Endothelial cell of umbilical vein (primary cell): ENCODE measurements at regions not wholly inside any gene's neighbourhood (a gene's known extent, or its start where the extent isn't known, plus 50 kb on each side); places are given as distances from the start of the nearest gene placed in this dataset.

Source experiments
- BruUV-seq: library from RNA; stranded (reverse); fragments of 400-500 nt; replicated peaks from 2 replicates; lab custom pipeline; 2021; lab: Mats Ljungman, UMichigan
- CTCF ChIA-PET: fragments of 300-600, 350-600 bp; sonication (Branson Sonifier 250); formaldehyde crosslinking; loops from one replicate; lab custom pipeline; 2021; ENCODE audit warnings: antibody characterized with exemption, inconsistent platforms; lab: Charles Lee
- POLR2A ChIA-PET: fragments of 300-600, 350-600 bp; sonication (Branson Sonifier 250); formaldehyde crosslinking; loops from one replicate; lab custom pipeline; 2021; ENCODE audit warnings: antibody characterized with exemption, inconsistent platforms; lab: Charles Lee
- DNase-seq: peaks from one replicate; pipeline ENCODE4 v3.0.0-alpha.2; 2011; ENCODE audit warnings: low read depth, low spot score
- FAIRE-seq: peaks from 2 replicates; lab custom pipeline; 2011; peaks lifted over from hg19 to GRCh38; lab: Jason Lieb, UNC
- H2AFZ ChIP-seq: 2 replicates; pipeline ENCODE4 v1.6.0; 2012; ENCODE audit warnings: low read depth, low read length, control low read depth, inconsistent platforms
- H3K27ac ChIP-seq: 2 replicates; pipeline ENCODE4 v1.5.1; 2011; ENCODE audit warnings: low read depth, mild to moderate bottlenecking, control low read depth, low read length, moderate library complexity; ENCODE audit not compliant: insufficient read depth
- H3K27me3 ChIP-seq, 2 experiments: 2 replicates each; pipeline versions ENCODE4 v1.6.0 to v1.6.1; 2011; ENCODE audit warnings: low read length in 2 of 2, mixed read lengths in 1 of 2; ENCODE audit not compliant: control insufficient read depth in 2 of 2, insufficient read depth in 2 of 2
- H3K36me3 ChIP-seq, 2 experiments: 2 replicates in 1 of 2; 3 replicates in 1 of 2; pipeline ENCODE4 v1.5.1; 2011; ENCODE audit warnings: low read length in 2 of 2, mild to moderate bottlenecking in 1 of 2, moderate library complexity in 1 of 2; ENCODE audit not compliant: control insufficient read depth in 2 of 2, insufficient read depth in 2 of 2; ENCODE audit errors: extremely low read depth in 1 of 2
- H3K4me1 ChIP-seq: 3 replicates; pipeline ENCODE4 v1.5.1; 2011; ENCODE audit warnings: mild to moderate bottlenecking, low read length; ENCODE audit not compliant: control insufficient read depth, insufficient read depth; ENCODE audit errors: extremely low read depth
- H3K4me2 ChIP-seq: 2 replicates; pipeline ENCODE4 v1.6.1; 2011; ENCODE audit warnings: low read length, control low read depth, mixed read lengths; ENCODE audit not compliant: insufficient read depth
- H3K4me3 ChIP-seq, 3 experiments: fragments of 200-600 bp in 1 of 3; sonication (generic), shearing (Covaris generic) in 1 of 3; replicated peaks in 1 of 3; 2 replicates each; pipeline ENCODE4 v1.5.1; 2011 to 2016; ENCODE audit warnings: control low read depth in 3 of 3, low read length in 3 of 3, mild to moderate bottlenecking in 2 of 3, inconsistent platforms in 1 of 3, low read depth in 1 of 3, moderate library complexity in 1 of 3; ENCODE audit not compliant: insufficient read depth in 1 of 3
- H3K79me2 ChIP-seq: 2 replicates; pipeline ENCODE4 v1.6.0; 2012; ENCODE audit warnings: low read length, inconsistent platforms; ENCODE audit not compliant: control insufficient read depth, insufficient read depth
- H3K9ac ChIP-seq: replicated peaks from 2 replicates; pipeline ENCODE3; 2011; ENCODE audit warnings: low read length, control low read depth; ENCODE audit not compliant: insufficient read depth; ENCODE audit errors: extremely low read depth
- H3K9me1 ChIP-seq: replicated peaks from 3 replicates; pipeline ENCODE4 v1.6.0; 2011; ENCODE audit warnings: mild to moderate bottlenecking, low read length; ENCODE audit not compliant: control insufficient read depth, insufficient read depth; ENCODE audit errors: extremely low read depth
- H3K9me3 ChIP-seq: replicated peaks from 2 replicates; pipeline ENCODE4 v1.5.1; 2012; ENCODE audit warnings: low read length, inconsistent platforms; ENCODE audit not compliant: control insufficient read depth, insufficient read depth
- H4K20me1 ChIP-seq: replicated peaks from 2 replicates; pipeline ENCODE3; 2011; ENCODE audit warnings: mild to moderate bottlenecking, low read length; ENCODE audit not compliant: control insufficient read depth, insufficient read depth; ENCODE audit errors: extremely low read depth
- EZH2 ChIP-seq: IDR thresholded peaks from 2 replicates; pipeline ENCODE4 v1.6.1; 2012; ENCODE audit warnings: borderline replicate concordance, low read depth, mild to moderate bottlenecking, moderate library complexity, low read length, inconsistent platforms; ENCODE audit not compliant: severe bottlenecking
- FOS ChIP-seq: IDR thresholded peaks from 2 replicates; pipeline ENCODE4 v1.6.1; 2011; ENCODE audit warnings: mild to moderate bottlenecking, low read length, moderate library complexity, borderline replicate concordance; ENCODE audit not compliant: insufficient read depth
- GATA2 ChIP-seq: IDR thresholded peaks from 2 replicates; pipeline ENCODE4 v1.7.0; 2011; ENCODE audit warnings: low read depth, mild to moderate bottlenecking, moderate library complexity, mixed read lengths, low read length; ENCODE audit not compliant: insufficient read length, insufficient read depth
- JUN ChIP-seq: IDR thresholded peaks from 2 replicates; pipeline ENCODE4 v1.6.1; 2011; ENCODE audit warnings: borderline replicate concordance, low read depth; ENCODE audit not compliant: insufficient read length, insufficient read depth
- MYC ChIP-seq: IDR thresholded peaks from one replicate; pipeline ENCODE4 v1.6.1; 2011; ENCODE audit warnings: mild to moderate bottlenecking, low read depth, low read length
- POLR2A ChIP-seq: IDR thresholded peaks from 2 replicates; pipeline ENCODE4 v1.6.1; 2012; ENCODE audit warnings: low read depth, mild to moderate bottlenecking, control low read depth, low read length
- POLR2AphosphoS5 ChIP-seq: IDR thresholded peaks from 2 replicates; pipeline ENCODE4 v1.6.1; 2012; ENCODE audit warnings: low read depth, mild to moderate bottlenecking, control low read depth, low read length, moderate library complexity; ENCODE audit not compliant: insufficient read depth
- dilution Hi-C: fragments of 300-500 bp; cut with MboI; formaldehyde crosslinking; loops from one replicate; pipeline ENCODE4 v1.15.0; 2019; ENCODE audit warnings: low sequenced_read_pairs; ENCODE audit not compliant: extremely low pct_ligation_motif_present
- intact Hi-C: fragments of 100-400 bp; cut with micrococcal nuclease; formaldehyde crosslinking; loops from one replicate; pipeline ENCODE4 v1.10.0; 2022
- TF ChIP-seq, protein P1 (sequence below), 2 donors: IDR thresholded peaks; 1 replicate in 1 of 2; 2 replicates in 1 of 2; pipeline ENCODE4 v1.5.1; 2011; ENCODE audit warnings: low read length in 2 of 2, mild to moderate bottlenecking in 2 of 2, moderate library complexity in 2 of 2, control low read depth in 1 of 2, inconsistent platforms in 1 of 2, low read depth in 1 of 2; ENCODE audit not compliant: insufficient read depth in 1 of 2; ENCODE audit errors: extremely low read depth in 1 of 2
- TF ChIP-seq, protein P2 (sequence below): IDR thresholded peaks from 2 replicates; pipeline ENCODE4 v1.6.1; 2011; ENCODE audit not compliant: insufficient read depth, insufficient read length

DNA sequence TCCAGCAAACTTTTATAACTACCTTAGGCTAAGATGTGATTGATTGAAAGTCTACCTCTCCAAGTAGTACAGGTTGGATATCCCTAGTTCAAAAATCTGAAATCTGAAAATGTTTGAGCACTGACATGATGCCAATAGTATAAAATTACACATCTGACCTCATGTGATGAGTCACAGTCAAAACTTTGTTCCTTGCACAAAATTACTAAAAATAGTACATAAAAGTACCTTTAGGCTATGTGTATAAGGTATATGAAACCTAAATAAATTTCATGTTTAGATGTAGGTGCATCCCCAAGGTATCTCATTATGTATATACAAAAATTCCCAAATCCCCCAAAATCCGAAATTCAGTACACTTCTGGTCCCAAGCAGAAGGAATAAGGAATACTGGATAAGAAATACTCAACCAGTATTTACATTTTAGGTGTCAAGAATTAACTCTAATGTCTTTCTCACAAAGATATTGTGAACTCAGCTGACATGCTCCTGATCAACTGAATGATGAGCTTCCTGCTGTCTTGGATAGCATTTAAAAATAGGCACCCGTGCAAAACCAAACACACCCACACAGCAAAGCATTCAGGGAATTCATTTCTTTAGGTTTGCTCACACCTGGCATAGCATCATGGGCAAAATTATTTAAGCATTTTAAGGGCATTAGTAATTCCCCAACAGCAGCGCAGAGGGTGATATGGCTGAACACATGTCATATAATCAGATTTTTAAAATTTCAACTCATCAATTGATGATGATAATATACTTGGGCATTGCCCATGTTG lies 497.4 kb upstream of the MEIS1 start:
- no peak overlapping the region for H3K9ac ChIP-seq
- no peaks in the 10 kb centered on the region for H4K20me1 ChIP-seq
- no peak overlapping the region for H2AFZ ChIP-seq
- dilution Hi-C loops (no loop called here), intact Hi-C loops (no loop called here)
- H3K9me3 ChIP-seq, result no peaks in the 10 kb centered on the region
- TF ChIP-seq, protein P1, sequence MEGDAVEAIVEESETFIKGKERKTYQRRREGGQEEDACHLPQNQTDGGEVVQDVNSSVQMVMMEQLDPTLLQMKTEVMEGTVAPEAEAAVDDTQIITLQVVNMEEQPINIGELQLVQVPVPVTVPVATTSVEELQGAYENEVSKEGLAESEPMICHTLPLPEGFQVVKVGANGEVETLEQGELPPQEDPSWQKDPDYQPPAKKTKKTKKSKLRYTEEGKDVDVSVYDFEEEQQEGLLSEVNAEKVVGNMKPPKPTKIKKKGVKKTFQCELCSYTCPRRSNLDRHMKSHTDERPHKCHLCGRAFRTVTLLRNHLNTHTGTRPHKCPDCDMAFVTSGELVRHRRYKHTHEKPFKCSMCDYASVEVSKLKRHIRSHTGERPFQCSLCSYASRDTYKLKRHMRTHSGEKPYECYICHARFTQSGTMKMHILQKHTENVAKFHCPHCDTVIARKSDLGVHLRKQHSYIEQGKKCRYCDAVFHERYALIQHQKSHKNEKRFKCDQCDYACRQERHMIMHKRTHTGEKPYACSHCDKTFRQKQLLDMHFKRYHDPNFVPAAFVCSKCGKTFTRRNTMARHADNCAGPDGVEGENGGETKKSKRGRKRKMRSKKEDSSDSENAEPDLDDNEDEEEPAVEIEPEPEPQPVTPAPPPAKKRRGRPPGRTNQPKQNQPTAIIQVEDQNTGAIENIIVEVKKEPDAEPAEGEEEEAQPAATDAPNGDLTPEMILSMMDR (IDR thresholded peaks at IDR 0.05; ENCODE audit: extremely low read depth in 1 of 2, insufficient read depth in 1 of 2, low read depth in 1 of 2, low read length in 2 of 2), result no peak
- TF ChIP-seq, protein P2, sequence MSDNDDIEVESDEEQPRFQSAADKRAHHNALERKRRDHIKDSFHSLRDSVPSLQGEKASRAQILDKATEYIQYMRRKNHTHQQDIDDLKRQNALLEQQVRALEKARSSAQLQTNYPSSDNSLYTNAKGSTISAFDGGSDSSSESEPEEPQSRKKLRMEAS, result no peak
- no peak for TF ChIP-seq FOS
- no peak for TF ChIP-seq MYC
- TF ChIP-seq JUN, result no peak
- no peak for TF ChIP-seq EZH2
- no peak for TF ChIP-seq GATA2
- no peak for TF ChIP-seq POLR2A
- TF ChIP-seq POLR2AphosphoS5, result no peak
- H3K79me2 ChIP-seq, result no peaks in the 10 kb centered on the region
- no peak overlapping the region for H3K4me3 ChIP-seq
- no peak for DNase-seq
- no peak overlapping the region for H3K4me2 ChIP-seq
- ChIA-PET POLR2A (no interaction called here), CTCF (no interaction called here)
- H3K36me3 ChIP-seq, result no peaks in the 10 kb centered on the region
- no peak for FAIRE-seq
- H3K4me1 ChIP-seq, result no peaks in the 10 kb centered on the region
- H3K9me1 ChIP-seq, result no peaks in the 10 kb centered on the region
- H3K27me3 ChIP-seq, result no peaks in the 10 kb centered on the region
- no peak overlapping the region for H3K27ac ChIP-seq
- no TSS peak for BruUV-seq
